Midbrain (tissue), 1 donor: ENCODE measurements at regions not wholly inside any gene's neighbourhood (a gene's known extent, or its start where the extent isn't known, plus 50 kb on each side); places are given as distances from the start of the nearest gene placed in this dataset.
"Not testable (repeated sequence)": the region's sequence is repeated elsewhere in the genome, so short reads cannot be mapped to it uniquely, and the experiment has no call there.

Experiments
- DNase-seq: peaks from one replicate; lab custom pipeline; 2025; lab: John Stamatoyannopoulos, UW

- no peak for DNase-seq
Measured at GRCh38 chr14:55807053-55807880, 227.3 kb downstream of the KTN1 start.

GRCh38 chr14:55807881-55808379 is 227.9 kb downstream of the KTN1 start:
- no peak for DNase-seq

- DNase-seq: no peak
Measured at GRCh38 chr14:55813630-55814029, 233.6 kb downstream of the KTN1 start.

GRCh38 chr14:55814064-55814463 is 234.1 kb downstream of the KTN1 start:
- DNase-seq: no peak

GRCh38 chr14:55814873-55815272 is 234.9 kb downstream of the KTN1 start:
- no peak for DNase-seq

- DNase-seq: no peak
Measured at GRCh38 chr14:55816225-55816624, 236.2 kb downstream of the KTN1 start.

GRCh38 chr14:55819610-55820304 is 239.8 kb downstream of the KTN1 start:
- no peak for DNase-seq

GRCh38 chr14:55822906-55823305 is 242.9 kb downstream of the KTN1 start:
- no peak for DNase-seq

GRCh38 chr14:55832122-55832911 is 252.3 kb downstream of the KTN1 start:
- no peak for DNase-seq

- no peak for DNase-seq
Measured at GRCh38 chr14:55832974-55833373, 253.0 kb downstream of the KTN1 start.

GRCh38 chr14:55834390-55834789 is 254.4 kb downstream of the KTN1 start:
- DNase-seq: no peak

GRCh38 chr14:55835985-55836384 is 256.0 kb downstream of the KTN1 start:
- DNase-seq: no peak

GRCh38 chr14:55837467-55837866 is 257.5 kb downstream of the KTN1 start:
- no peak for DNase-seq

GRCh38 chr14:55838529-55839052 is 258.6 kb downstream of the KTN1 start:
- no peak for DNase-seq

- DNase-seq: not testable (repeated sequence)
Measured at GRCh38 chr14:55839301-55839947, 259.4 kb downstream of the KTN1 start.

- DNase-seq: no peak
Measured at GRCh38 chr14:55840821-55841220, 260.8 kb downstream of the KTN1 start.

- DNase-seq: no peak
Measured at GRCh38 chr14:55841625-55842024, 261.6 kb downstream of the KTN1 start.

- no peak for DNase-seq
Measured at GRCh38 chr14:55843718-55844403, 263.9 kb downstream of the KTN1 start.

GRCh38 chr14:55845963-55846825 is 266.2 kb downstream of the KTN1 start:
- no peak for DNase-seq

- DNase-seq: peak; percentile 1
Measured at GRCh38 chr14:55846826-55847446, 266.9 kb downstream of the KTN1 start.
